GM18867 (cell line): ENCODE measurements at regions not wholly inside any gene's neighbourhood (a gene's known extent, or its start where the extent isn't known, plus 50 kb on each side); places are given as distances from the start of the nearest gene placed in this dataset.
"Not testable (repeated sequence)": the region's sequence is repeated elsewhere in the genome, so short reads cannot be mapped to it uniquely, and the experiment has no call there.

Source experiments
- ATAC-seq: cut with Tn5 transposase; IDR thresholded peaks from one replicate; pipeline ENCODE4 v1.9.1; 2021; ENCODE audit warnings: mild to moderate bottlenecking, moderate library complexity; ENCODE audit not compliant: unreplicated experiment

GRCh38 chr18:47729356-47729755 is 201.1 kb downstream of the SMAD2 start:
- no peak for ATAC-seq

GRCh38 chr18:47728921-47729320 is 201.5 kb downstream of the SMAD2 start:
- ATAC-seq, result no peak

GRCh38 chr18:47727409-47727808 is 203.1 kb downstream of the SMAD2 start:
- no peak for ATAC-seq

DNA sequence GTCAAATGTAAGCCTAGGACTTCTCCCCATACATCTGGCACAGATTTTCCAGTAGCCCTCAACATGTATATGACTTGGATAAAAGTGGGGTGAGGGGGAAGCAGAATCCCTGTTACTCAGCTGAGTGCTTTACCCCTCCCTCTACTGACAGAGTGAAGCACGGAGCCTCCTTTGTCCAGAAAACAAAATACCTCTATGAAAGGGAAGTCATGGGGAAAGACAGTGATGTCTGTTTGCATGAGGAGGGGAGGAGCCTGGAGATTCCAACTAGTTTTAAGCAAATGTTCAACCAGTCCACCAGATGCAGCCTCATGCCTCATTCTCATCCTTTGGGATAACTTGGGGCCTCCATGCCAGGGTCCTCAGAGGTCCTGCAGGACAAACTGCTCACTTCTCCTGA is 203.9 kb downstream of the SMAD2 start:
- no peak for ATAC-seq

- no peak for ATAC-seq
Measured at GRCh38 chr18:47725656-47726055, 204.8 kb downstream of the SMAD2 start.

DNA sequence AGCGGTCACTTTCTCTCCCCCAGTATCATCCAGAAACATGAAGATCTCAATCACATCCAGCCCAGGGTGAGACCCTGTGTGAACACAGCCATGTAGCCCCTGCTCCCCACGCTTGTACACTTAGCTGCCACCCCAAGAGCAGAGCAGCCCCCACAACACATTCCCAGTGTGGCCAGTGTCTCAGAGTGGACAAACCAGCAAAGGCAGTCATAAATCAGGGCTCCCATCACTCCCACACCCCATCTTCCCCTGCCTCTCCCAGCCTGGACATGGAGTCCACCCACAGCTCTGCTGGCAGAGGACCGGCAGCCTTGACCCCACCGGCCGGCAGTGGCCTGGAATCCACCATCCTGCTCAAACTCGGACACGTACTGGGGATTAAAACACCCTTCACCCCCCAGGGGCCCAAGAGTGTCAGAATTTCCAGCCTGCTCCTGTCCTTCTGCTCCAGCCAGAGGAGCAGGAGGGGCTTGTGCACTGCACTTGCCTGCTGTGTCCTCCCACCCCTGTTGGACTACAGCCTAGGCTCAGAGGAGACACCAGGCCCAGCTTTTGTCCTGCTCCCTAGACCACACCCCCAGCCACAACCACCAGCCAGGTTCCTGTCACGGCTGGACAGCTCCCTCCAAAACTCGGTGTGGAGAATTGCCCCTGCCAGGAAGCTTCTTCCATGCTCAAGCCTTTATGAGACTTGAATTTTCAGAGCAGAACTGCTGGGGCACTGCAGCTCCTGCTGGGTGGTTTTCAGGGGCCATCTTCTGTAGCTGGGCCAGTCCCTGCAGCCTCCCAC is 206.1 kb downstream of the SMAD2 start:
- ATAC-seq, result no peak

DNA sequence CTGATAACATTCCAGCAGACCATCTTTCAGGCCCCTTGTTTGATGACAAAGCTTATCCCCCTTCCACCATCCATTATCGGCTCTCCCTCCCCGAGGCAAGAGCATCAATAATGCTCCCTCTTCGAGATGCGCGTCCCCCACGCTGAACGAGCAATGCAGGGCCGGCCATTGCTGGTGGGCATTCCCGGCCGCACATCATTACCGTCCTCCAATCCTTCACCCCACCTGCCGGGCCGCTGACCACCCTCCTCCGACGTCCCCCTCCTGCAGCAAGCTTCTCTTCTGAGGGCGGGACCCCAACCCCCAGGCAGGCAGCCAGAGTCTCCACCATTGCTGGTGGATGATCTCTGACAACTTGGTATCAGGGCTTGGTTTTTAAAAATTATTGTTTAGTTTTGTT is 208.6 kb downstream of the SMAD2 start:
- ATAC-seq, result no peak

DNA sequence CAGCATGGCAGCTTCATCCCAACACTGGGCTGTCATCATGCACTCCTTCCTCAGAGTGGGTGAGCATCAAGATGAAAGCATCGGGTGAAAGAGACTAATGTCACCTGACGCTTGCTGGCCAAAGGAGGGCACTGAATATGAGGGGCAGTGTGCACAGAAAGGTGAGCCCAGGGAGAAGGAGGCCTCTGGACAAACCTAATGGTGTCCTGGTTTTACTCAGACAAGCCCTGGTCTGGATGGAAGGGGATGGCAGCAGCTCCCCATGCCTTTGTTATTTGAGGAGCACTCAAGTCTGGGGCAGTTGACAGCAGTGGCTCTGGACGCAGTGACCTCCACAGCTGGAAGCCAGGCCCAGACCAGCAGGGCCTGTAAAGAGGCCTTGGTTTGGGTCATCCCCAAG is 209.7 kb downstream of the SMAD2 start:
- no peak for ATAC-seq

- ATAC-seq, result no peak
Measured at GRCh38 chr18:47719096-47719780, 211.2 kb downstream of the SMAD2 start.

DNA sequence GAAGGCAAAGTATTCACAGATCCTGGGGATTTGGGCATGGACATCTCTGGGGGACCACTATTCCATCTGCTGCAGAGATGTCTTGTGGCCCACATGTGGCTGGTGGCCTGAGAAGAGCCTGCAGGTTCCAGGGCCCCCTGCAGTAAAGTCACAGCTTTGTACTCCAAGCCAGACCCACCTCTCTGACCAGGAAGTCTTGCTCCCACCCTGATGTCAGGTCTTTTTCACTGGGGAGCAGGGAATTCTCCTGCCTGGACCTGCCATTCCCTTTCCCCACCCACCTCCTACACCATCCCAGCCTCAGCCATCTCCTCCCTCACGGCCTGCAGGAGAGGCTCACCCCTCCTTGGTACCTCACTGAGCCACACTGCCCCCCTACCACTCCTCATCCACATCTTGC is 211.8 kb downstream of the SMAD2 start:
- no peak for ATAC-seq

- ATAC-seq, result no peak
Measured at GRCh38 chr18:47717257-47717656, 213.2 kb downstream of the SMAD2 start.

GRCh38 chr18:47716632-47717185 is 213.8 kb downstream of the SMAD2 start:
- ATAC-seq, result no peak

GRCh38 chr18:47710451-47710850 is 220.0 kb downstream of the SMAD2 start:
- no peak for ATAC-seq

GRCh38 chr18:47709556-47709955 is 220.9 kb downstream of the SMAD2 start:
- no peak for ATAC-seq

DNA sequence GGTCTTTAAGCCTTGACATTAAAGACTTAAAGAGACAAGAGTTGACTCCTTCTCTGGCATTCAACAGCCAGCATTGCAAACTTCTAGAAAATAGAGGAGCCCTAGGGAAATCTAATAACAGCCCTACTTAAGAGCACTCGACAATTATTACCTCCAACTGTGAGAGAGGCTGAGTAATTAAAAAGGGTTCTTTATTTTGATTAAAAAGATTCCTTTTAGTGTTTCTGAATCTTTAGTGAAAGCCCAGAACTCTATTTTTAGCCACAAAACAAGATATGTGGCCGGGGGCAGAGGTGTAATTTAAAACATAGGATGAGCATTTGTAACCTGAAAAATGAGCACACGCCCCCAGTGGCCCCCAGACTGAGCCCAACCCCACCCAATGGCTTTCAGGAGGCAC is 222.3 kb downstream of the SMAD2 start:
- ATAC-seq, result no peak

DNA sequence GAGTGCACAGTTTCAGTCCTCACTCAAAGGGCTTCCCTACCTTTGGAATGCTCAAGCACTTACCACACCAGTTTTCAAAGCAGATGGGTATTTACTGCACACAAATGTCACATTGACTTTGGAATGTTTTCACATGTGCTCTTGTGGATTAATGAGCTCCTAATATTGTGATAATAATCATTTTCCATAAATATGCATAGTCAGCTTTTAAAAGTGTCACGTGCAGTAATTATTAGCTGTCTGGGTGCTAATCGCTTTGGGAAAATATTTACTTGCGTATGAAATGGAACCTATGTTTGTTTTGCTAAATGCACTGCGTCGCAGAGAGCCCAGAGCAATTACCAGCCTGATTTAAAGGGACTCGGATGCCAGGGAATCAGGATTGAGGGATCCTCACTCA is 229.3 kb downstream of the SMAD2 start:
- no peak for ATAC-seq

DNA sequence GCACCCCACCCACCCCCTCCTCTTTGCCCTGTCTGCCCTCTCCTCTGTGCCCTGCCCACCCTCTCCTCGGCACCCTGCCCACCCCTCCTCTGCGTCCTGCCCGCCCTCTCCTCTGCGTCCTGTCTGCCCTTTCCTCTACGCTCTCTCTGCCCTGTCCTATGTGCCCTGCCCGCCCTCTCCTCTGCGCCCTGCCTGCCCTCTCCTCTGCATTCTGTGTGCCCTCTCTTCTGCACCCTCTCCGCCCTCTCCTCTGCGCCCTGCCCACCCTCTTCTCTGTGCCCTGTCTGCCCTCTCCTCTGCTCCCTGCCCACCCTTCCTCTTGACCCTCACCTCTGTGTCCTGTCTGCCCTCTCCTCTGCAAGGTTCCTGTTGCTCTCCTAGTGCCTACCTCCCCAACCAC is 233.6 kb downstream of the SMAD2 start:
- no peak for ATAC-seq

GRCh38 chr18:47691611-47692010 is 238.8 kb downstream of the SMAD2 start:
- ATAC-seq, result no peak

DNA sequence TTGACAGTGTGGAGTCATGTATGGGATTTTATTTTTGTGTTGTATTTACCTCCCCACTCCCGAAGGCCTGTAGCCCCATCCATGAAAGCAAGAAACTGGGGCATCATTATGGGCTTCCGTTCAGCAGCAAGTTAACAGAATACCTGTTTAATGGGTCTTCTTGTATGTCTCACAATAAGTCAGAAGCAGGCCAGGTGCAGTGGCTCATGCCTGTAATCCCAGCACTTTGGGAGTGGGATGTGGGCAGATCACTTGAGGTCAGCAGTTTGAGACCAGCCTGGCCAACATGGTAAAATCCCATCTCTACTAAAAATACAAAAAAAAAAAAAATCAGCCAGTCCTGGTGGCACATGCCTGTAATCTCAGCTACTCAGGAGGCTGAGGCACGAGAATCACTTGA is 239.7 kb downstream of the SMAD2 start:
- not testable (repeated sequence) for ATAC-seq

GRCh38 chr18:47689371-47689770 is 241.1 kb downstream of the SMAD2 start:
- no peak for ATAC-seq

DNA sequence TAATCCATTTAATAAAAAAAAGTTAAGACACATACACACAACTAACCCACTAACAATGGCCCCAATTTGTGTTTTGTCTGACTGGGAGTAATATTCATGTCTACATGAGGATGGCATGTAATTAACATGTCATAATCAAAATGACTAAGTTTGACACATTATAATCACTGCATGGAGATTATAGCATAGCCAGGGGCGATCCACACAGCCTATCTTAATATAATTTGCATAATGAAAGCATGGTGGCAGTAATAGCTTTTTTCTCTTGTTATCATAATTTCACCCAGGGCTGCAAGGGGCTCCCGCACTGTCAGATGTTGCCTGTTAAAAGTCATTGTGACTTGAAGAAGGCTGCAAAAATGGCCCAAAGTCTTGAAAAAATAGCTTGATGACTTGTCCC is 243.7 kb downstream of the SMAD2 start:
- no peak for ATAC-seq

GRCh38 chr18:47683774-47684173 is 246.7 kb downstream of the SMAD2 start:
- no peak for ATAC-seq
